ENCODE measurements at regions not wholly inside any gene's neighbourhood (a gene's known extent, or its start where the extent isn't known, plus 50 kb on each side); places are given as distances from the start of the nearest gene placed in this dataset.
"Not testable (repeated sequence)": the region's sequence is repeated elsewhere in the genome, so short reads cannot be mapped to it uniquely, and the experiment has no call there.

DNA sequence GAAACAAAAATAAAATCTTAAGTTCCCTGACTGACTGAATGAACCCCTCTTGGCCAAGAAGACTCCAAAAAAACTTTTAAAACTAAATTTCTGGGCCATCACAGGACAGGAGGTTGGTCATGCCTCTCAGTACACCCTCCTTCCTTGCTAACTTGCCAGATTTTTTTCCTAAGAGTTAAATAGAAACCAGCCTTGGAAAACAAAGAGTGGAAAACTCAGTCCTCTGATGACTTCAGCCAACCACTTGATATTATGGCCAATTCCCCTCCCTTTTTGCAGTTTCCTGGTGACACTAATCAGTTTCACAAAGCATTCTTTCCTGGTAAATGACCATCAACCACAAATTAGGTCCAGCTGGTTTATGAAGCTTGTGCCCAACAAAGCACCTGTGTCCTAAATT lies 134.8 kb downstream of the ZNF648 start:
- ChIA-PET CTCF (interaction anchor here (2.6 kb wide), 1 partner anchor 10 kb away, joined by 14 read pairs; no protein-coding TSS in a partner anchor), POLR2A (no interaction called here)
- Histone ChIP-seq H3K9me2 (no peaks in the 10 kb centered on the region), H3K4me1 (ENCODE audit: control insufficient read depth in 1 of 2, insufficient read depth in 2 of 2, low read depth in 1 of 2, low read length in 1 of 2) (no peaks in the 10 kb centered on the region), H3K36me3 (replicated peaks in 1 of 2; ENCODE audit: control insufficient read depth in 1 of 2, insufficient read depth in 2 of 2, low read length in 1 of 2) (no peaks in the 10 kb centered on the region), H4K20me1 (ENCODE audit: insufficient read depth) (no peaks in the 10 kb centered on the region), H3K27me3 (ENCODE audit: insufficient read depth) (no peaks in the 10 kb centered on the region), H2AFZ (ENCODE audit: low read depth) (no peak overlapping the region), H3F3A (replicated peaks; ENCODE audit: insufficient read depth) (no peaks in the 10 kb centered on the region), H3K9me3 (no peaks in the 10 kb centered on the region), H3K27ac (ENCODE audit: low read depth in 2 of 2, low read length in 1 of 2) (no peak overlapping the region), H3K4me2 (no peak overlapping the region), H3K4me3 (ENCODE audit: low read depth in 2 of 2, low read length in 1 of 2) (no peak overlapping the region), H3K9ac (no peak overlapping the region), H3K79me2 (ENCODE audit: insufficient read depth) (no peaks in the 10 kb centered on the region)
- TF ChIP-seq POLR2AphosphoS5 (IDR thresholded peaks at IDR 0.05; ENCODE audit: low read depth, low read length) = no peak
- TF ChIP-seq, protein P1, sequence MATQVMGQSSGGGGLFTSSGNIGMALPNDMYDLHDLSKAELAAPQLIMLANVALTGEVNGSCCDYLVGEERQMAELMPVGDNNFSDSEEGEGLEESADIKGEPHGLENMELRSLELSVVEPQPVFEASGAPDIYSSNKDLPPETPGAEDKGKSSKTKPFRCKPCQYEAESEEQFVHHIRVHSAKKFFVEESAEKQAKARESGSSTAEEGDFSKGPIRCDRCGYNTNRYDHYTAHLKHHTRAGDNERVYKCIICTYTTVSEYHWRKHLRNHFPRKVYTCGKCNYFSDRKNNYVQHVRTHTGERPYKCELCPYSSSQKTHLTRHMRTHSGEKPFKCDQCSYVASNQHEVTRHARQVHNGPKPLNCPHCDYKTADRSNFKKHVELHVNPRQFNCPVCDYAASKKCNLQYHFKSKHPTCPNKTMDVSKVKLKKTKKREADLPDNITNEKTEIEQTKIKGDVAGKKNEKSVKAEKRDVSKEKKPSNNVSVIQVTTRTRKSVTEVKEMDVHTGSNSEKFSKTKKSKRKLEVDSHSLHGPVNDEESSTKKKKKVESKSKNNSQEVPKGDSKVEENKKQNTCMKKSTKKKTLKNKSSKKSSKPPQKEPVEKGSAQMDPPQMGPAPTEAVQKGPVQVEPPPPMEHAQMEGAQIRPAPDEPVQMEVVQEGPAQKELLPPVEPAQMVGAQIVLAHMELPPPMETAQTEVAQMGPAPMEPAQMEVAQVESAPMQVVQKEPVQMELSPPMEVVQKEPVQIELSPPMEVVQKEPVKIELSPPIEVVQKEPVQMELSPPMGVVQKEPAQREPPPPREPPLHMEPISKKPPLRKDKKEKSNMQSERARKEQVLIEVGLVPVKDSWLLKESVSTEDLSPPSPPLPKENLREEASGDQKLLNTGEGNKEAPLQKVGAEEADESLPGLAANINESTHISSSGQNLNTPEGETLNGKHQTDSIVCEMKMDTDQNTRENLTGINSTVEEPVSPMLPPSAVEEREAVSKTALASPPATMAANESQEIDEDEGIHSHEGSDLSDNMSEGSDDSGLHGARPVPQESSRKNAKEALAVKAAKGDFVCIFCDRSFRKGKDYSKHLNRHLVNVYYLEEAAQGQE (IDR thresholded peaks at IDR 0.05; ENCODE audit: low read depth, low read length) = no peak
- no peak for TF ChIP-seq NRF1 (IDR thresholded peaks at IDR 0.05; ENCODE audit: low read depth, low read length)
- no peak for DNase-seq

GRCh38 chr1:181924034-181924433 lies 137.5 kb downstream of the ZNF648 start:
- POLR2A ChIA-PET; H3K36me3 ChIP-seq (replicated peaks in 1 of 2; ENCODE audit: control insufficient read depth in 1 of 2, insufficient read depth in 2 of 2, low read length in 1 of 2); H3K79me2 ChIP-seq (ENCODE audit: insufficient read depth); H3K4me2 ChIP-seq; H2AFZ ChIP-seq (ENCODE audit: low read depth); H3F3A ChIP-seq (replicated peaks; ENCODE audit: insufficient read depth); DNase-seq; H3K9me3 ChIP-seq; H3K27ac ChIP-seq (ENCODE audit: low read depth in 2 of 2, low read length in 1 of 2); H3K9me2 ChIP-seq; H3K9ac ChIP-seq; CTCF ChIA-PET; H3K4me3 ChIP-seq (ENCODE audit: low read depth in 2 of 2, low read length in 1 of 2); H4K20me1 ChIP-seq (ENCODE audit: insufficient read depth); H3K27me3 ChIP-seq (ENCODE audit: insufficient read depth); H3K4me1 ChIP-seq (ENCODE audit: control insufficient read depth in 1 of 2, insufficient read depth in 2 of 2, low read depth in 1 of 2, low read length in 1 of 2): not testable (repeated sequence)
- WGBS (ENCODE audit: low lambda C conversion rate) = 2% methylated on average over 2 of the region's 2 CpGs

DNA sequence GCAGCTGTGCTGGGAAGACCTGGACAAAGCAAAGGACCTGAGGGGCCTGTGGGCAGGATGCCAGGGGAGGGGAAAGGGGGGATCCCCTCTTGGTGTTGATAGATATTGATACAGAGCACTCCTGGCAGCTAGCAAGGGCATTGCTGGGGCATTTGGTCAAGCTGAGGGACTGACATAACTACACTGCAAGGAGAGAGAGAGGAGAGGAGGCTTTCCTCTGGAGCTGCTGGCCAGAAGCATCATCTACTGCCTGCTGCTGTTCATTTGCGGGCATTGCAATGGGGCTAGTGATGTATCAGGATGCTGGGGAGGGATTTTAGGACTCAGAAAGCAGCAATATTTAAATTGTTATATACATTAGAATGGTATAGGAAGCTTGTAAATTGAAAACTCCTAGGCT lies 142.0 kb downstream of the ZNF648 start:
- Histone ChIP-seq H3K9me2 (no peaks in the 10 kb centered on the region), H3K27me3 (ENCODE audit: insufficient read depth) (no peaks in the 10 kb centered on the region), H3K79me2 (ENCODE audit: insufficient read depth) (no peaks in the 10 kb centered on the region), H4K20me1 (ENCODE audit: insufficient read depth) (no peaks in the 10 kb centered on the region), H3K9ac (no peak overlapping the region), H3K27ac (ENCODE audit: low read depth in 2 of 2, low read length in 1 of 2) (no peak overlapping the region), H3K9me3 (0 out of 2 replicates have a peak, but pooled peaks cover 8% of the 10 kb centered on the region), H3K4me2 (no peak overlapping the region), H3K4me3 (ENCODE audit: low read depth in 2 of 2, low read length in 1 of 2) (no peak overlapping the region), H3K4me1 (ENCODE audit: control insufficient read depth in 1 of 2, insufficient read depth in 2 of 2, low read depth in 1 of 2, low read length in 1 of 2) (no peaks in the 10 kb centered on the region), H3K36me3 (replicated peaks in 1 of 2; ENCODE audit: control insufficient read depth in 1 of 2, insufficient read depth in 2 of 2, low read length in 1 of 2) (no peaks in the 10 kb centered on the region), H3F3A (replicated peaks; ENCODE audit: insufficient read depth) (no peaks in the 10 kb centered on the region), H2AFZ (ENCODE audit: low read depth) (no peak overlapping the region)
- CTCF ChIA-PET = interaction anchor here (0.8 kb wide), 1 partner anchor 39 kb away, joined by 3 read pairs; no protein-coding TSS in a partner anchor
- POLR2A ChIA-PET = no interaction called here
- WGBS (ENCODE audit: low lambda C conversion rate) = 17% methylated on average over 1 of the region's 1 CpG
- TF ChIP-seq MEF2A (IDR thresholded peaks at IDR 0.05; ENCODE audit: borderline replicate concordance, low read depth) (no peak), TAF1 (IDR thresholded peaks at IDR 0.05; ENCODE audit: borderline replicate concordance, low read depth, low read length) (no peak), FOSL2 (IDR thresholded peaks at IDR 0.05; ENCODE audit: borderline replicate concordance, low read depth) (no peak), EP300 (IDR thresholded peaks at IDR 0.05; ENCODE audit: borderline replicate concordance in 1 of 2, low read depth in 1 of 2, low read length in 1 of 2) (no peak)
- no peak for DNase-seq

Measured in SK-N-SH (cell line).